ENCODE measurements at regions not wholly inside any gene's neighbourhood (a gene's known extent, or its start where the extent isn't known, plus 50 kb on each side); places are given as distances from the start of the nearest gene placed in this dataset.
"Not testable (repeated sequence)": the region's sequence is repeated elsewhere in the genome, so short reads cannot be mapped to it uniquely, and the experiment has no call there.

DNA sequence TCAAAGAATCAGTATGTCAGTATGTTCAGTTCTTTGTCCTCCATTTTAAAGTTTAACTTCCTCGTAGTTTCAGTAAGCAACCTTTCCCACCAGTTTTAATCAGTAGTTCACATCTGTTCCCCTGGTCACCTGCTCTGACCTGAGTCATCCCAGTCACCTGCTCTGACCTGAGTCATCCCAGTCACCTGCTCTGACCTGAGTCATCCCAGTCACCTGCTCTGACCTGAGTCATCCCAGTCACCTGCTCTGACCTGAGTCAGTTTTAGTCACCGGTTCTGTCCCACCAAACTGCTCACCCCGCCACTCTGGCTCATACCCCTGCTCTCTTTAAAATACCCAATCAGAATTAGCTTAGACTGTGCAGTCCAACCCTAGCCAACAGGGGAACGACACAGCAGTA is 180.1 kb upstream of the CNTN6 start:
- DNase-seq (ENCODE audit: low read depth in 4 of 4, low spot score in 1 of 4): not testable (repeated sequence)

DNA sequence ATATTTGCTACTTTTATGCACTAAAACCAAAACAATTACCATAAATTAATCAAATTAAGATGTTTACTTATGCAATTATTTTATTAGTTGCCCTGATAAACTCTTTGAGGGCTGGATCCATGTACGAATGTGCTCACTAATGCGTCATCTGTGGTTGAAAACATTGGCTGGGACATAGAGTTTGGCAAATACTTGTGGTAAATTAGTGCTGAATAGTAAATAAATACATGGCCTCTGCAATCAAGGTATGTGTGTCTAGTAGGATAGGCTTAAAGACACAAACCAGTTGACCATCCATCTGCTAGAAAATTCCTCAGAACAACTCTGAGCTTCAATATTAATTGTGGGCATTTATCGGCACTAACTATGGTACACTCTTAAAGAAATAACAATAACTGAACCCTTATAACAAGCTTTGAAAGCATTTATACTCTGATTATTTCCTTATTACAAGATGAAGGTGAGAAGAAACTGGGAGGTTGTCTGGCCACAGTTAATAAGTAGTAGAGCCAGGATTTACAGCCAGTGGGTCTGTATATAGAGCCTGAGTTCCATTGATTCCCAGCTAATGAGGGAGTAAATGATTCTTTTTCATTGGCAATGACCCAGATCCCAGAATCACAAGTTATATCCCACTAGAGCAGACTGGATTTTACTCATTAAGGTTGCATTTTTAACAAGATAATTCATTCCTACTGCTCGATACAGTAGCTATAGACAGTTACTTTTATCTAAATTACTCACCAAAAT is 169.5 kb upstream of the CNTN6 start:
- no peak for DNase-seq (ENCODE audit: low read depth in 4 of 4, low spot score in 1 of 4)

DNA sequence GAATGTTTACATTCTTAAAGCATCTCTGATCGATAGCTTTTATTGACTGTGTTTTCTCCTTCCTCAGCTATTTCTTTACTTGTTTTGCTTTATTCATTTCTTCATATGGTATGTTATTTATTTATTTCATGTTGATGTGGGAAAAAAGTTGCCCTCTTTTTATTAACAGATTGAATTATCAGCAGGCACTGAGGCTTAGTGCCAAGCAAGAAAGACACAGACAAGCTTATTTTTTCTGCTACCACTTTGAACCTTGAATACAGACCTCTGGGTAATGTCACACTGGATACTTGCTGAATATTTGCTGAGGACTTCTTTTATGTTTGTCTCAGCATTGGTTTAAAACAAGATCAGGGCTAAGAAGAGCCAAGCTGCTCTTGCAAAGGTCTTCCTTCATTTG is 162.0 kb upstream of the CNTN6 start:
- DNase-seq (ENCODE audit: low read depth in 4 of 4, low spot score in 1 of 4): no peak

DNA sequence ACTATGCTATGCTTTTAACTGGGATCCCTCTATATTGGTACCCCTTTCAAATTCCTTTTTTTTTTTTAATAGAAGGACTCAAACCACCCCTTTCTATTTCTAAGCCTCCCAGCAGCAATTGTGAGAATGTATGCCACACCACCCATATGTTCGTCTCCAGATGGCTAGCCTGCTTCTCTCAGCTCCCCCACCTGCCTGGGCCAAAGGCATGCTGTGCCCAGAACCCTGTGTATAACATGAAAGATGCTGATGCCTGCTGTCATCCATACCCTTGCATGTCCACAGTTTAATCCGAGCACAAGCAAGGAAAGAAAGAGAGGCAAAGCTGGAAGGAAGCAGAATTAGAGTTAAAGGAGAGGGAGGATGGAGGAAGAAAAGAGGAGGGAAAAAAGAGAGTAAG is 159.5 kb upstream of the CNTN6 start:
- DNase-seq (ENCODE audit: low read depth in 4 of 4, low spot score in 1 of 4): no peak

DNA sequence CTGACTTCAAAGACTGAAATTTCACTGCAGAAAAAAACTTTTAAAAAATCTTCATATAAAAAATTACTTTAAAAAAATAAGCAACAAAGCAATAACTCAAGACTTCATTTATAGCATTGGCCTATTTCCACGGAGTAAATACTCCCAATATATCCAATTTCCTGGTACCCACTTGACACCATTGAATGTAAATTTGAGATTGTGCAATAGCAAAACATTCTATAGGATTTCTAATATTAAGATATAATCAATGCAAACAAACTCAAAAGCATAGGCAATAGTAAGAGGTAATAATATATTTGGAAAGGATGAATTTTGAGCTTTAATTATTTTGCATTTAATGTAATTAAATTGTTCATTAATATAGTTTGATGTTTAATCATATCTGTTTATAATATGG is 148.0 kb upstream of the CNTN6 start:
- DNase-seq (ENCODE audit: low read depth in 4 of 4, low spot score in 1 of 4): no peak

DNA sequence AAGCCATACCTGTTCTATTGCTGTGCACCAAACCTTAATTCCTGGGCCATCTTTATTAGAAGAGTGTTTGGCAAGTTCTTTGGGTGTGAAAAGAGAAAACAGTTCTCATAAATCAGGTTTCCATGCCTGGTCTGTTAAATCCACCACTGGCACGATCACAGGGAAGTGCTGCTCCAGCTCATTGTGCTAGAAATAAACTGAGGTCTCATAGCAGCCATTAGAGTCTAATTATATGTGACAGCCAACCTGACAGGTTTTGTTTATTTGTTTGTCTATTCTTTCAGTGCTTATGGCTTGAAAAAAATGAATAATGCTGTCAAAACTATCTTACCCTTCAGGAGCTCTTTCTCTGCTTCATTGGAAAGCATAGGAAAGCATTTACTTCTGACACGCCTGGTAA is 147.1 kb upstream of the CNTN6 start:
- DNase-seq (ENCODE audit: low read depth in 4 of 4, low spot score in 1 of 4): no peak

DNA sequence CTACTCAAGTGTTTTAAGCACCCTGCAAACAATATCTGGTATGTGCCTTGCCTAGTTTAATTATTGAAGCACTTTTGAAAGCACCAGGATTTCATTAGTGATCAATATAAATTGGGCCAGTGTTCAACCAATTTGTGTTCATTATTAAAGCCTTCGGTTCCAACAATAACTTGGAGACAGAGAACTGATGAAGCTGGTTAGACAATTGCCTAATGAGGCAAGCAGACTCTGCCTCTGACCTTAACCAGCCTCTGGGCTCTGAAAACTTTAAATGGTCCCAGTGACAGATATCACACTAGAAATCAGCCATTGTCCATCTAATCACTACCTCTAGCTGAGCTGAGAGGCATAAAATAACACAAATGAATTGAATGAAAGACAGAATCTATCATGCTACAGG is 139.9 kb upstream of the CNTN6 start:
- DNase-seq (ENCODE audit: low read depth in 4 of 4, low spot score in 1 of 4): no peak

DNA sequence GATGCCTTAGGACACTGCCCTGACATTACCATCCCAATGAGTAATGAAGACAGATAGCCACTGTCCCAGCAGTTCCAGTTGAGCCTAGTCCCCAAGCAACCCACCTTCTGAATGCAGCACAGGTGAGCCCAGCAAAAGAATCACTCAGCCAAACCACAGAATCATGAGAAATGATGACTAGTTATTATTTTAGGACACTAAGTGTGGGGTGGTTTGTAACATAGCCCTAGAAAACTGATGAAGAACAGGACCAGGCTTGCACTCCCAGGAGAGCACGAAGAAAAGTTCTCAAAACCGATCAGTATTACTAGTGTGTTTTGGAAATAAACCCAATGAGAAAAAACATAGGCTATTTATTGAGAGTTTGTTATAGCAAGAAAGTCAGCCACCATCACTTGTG is 129.6 kb upstream of the CNTN6 start:
- no peak for DNase-seq (ENCODE audit: low read depth in 4 of 4, low spot score in 1 of 4)

DNA sequence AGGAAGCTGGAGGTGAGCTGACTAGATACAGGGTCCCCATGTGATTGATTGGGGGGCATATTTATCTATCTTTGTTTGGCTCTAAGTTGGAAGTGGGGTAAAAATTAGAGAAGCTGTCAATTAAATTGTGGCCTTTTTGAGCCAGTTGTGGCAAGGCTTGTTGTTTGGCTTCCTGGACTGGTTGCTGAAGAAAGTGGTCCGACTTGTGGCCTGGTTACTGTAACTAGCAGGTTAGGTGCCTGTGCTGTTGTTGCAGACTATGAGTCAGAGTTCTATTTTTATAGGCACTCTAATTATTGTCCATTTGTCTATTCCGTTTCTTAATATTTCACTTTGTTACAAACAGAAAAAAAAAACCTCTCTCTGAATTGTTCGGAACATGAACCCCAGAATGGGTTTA is 129.1 kb upstream of the CNTN6 start:
- no peak for DNase-seq (ENCODE audit: low read depth in 4 of 4, low spot score in 1 of 4)

DNA sequence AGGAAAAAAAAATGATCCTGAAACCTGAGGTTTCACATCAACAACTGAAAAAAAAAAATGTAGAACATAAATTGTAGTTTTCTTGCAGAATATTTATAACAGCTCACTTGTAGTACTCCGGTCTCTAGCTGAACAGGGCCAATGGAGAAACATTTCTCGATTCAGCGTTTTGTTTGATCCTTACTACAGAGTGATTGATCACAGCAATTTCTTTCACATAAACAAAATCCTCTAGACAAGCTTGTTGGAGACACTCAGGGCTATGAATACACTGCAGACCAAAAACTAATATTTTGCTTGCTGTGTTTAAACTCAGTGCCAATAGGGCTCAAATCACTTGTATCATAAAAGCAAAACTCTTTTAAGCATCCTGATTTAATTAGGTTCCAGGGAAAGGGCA is 127.0 kb upstream of the CNTN6 start:
- DNase-seq (ENCODE audit: low read depth in 4 of 4, low spot score in 1 of 4): no peak

DNA sequence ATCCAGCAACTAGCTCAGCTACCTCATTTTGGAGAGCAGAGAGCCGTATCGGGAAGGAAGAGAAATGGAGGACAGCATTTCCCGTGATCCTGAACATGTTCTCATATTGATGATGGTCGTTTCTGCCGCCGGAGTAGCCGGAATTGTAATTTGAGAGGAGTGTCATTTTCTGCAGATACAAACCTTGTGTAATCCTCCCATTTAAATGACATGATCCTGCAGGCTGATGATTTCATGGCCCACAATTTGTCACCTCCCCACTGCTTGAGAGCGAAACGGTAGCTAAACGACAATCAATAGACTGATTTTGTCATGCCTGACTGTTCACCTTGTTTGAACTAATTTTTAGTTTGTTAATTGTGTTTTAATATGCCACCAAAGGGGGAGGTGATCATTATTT is 126.5 kb upstream of the CNTN6 start:
- no peak for DNase-seq (ENCODE audit: low read depth in 4 of 4, low spot score in 1 of 4)

DNA sequence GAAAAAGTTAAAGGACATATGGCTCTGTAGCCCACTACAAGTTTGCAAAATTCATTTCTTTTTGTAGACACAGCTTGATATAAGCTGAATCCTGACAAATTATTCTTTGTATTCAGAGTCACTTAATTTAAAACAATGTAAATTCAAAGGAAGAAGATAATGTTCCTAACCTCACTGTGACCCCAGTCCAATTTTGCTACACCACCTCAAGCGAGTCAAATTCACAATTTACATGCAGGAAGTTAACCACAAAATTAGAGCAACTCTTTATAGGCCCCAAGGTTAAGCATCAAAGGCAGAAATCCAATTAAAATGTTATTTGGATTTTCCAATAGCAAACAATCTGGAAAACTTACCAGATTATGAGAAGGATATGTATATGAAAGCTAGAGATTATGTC is 119.5 kb upstream of the CNTN6 start:
- no peak for DNase-seq (ENCODE audit: low read depth in 4 of 4, low spot score in 1 of 4)

DNA sequence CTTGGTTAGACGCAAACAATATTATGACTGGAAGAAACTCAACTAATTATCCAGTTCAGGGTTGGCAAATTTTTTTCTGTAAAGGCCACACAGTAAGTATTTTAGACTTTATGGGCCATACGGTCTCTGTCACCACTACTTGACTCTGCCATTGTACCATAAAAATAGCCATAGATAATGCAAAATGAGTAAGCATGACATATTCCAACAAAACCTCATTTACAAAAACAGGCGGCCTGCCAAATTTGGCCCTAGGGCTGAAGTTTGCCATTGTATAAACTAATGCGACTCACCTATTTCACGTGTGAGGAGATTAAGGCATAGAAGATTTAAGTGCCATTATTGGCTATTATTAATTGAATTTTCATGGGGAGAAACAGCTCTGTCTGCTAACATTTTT is 116.8 kb upstream of the CNTN6 start:
- DNase-seq (ENCODE audit: low read depth in 4 of 4, low spot score in 1 of 4): no peak

DNA sequence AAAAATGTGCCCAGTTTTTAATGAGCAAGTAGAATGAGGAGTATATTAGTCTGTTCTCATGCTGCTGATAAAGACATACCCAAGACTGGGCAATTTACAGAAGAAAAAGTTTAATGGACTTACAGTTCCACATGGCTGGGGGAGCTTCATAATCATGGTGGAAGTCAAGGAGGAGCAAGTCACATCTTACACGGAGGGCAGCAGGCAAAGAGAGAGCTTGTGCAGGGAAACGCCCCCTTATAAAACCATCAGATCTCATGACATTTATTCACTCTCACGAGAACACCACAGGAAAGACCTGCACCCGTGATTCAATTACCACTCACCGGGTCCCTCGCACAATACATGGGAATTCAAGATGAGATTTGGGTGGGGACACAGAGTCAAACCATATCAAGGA is 111.7 kb upstream of the CNTN6 start:
- no peak for DNase-seq (ENCODE audit: low read depth in 4 of 4, low spot score in 1 of 4)

DNA sequence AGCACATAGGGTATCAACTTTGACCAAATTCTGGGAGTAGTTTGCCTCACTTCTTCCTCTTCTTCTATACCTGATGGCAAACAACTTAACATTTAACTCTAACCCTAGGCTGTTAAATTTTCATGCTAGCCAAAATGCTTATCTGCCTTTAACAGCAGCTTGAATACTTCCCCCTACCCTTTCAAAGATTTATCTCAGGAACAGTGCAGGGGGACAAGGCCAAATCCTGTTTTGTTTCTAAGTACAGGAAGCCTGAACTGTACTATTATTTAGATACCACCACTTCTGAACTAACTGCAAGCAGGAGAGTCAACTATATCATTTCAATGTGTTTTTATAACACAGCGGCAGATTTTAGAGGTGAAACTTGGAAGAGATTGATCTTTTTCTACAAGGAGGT is 104.0 kb upstream of the CNTN6 start:
- DNase-seq (ENCODE audit: low read depth in 4 of 4, low spot score in 1 of 4): no peak

DNA sequence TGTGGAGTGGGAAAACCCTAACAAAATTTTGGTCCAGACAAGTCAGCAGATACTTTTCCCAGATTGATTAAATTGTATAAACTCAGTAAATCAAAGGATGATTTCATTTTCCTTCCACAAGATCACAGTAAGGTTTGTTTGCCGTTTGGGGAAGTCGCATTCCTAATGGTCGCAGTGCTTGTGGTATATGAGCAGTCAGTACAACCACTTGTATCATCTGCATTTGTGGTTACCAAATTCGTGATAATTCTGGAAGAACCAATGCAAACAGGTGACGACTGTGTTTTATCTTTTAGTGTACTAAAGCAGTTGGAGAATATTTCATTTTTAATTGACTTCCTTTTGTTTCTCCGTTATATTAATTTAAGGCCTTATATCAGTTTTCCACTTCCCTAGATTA is 100.0 kb upstream of the CNTN6 start:
- DNase-seq (ENCODE audit: low read depth in 4 of 4, low spot score in 1 of 4): no peak

DNA sequence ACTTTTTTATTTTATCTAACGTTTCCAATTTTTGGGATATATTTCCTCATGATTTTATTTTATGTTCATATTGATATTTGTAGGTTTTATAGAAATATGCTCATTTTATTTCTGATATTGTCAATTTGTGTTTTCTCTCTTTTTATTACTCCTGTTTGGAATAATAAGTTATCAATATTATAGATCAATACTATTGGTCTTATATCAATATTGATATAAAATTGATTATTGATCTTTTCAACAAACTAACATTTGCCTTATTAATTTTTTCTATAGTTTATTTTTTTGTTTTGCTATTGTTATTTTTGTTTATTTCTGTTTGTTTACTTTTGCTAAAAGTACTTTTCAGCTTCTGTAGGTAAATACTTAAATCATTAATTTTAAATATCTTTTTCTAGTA is 90.8 kb upstream of the CNTN6 start:
- no peak for DNase-seq (ENCODE audit: low read depth in 4 of 4, low spot score in 1 of 4)

DNA sequence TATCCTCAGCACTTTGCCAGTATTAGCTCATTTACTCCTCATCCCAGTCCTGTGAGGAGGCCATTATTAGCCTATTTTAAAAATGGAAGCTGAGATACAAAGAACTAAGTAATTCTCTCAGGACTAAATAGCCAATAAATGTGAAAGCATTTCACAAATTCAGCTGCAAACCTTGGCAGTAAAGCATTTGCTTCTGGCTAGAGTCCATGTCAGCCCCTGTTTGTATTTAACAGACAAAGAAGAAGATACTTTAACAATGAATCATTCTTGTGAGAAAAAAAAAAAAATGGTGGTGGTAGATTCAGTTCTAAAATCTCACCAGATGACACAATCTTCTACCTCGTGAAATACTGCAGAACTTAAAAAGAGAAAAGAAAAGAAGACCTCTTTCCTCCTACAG is 85.0 kb upstream of the CNTN6 start:
- DNase-seq (ENCODE audit: low read depth in 4 of 4, low spot score in 1 of 4): no peak

DNA sequence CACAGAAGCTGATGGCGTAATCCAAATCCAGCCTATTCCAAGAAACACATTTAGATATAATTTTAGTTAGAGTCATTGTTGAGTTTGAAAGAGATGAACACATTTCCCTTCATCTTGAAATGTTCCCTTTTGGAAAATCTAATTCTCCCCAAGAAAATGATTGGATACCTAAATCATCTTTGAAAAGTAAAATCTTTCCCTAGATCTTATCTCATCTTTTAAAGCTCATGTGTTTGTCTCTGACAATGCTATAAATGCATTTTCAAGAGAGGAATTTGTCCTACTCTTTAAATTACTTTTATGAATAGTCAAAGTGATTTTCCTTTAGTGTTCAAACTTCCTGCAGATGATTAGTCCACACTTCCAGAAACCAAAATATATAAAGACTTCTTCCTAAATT is 82.6 kb upstream of the CNTN6 start:
- DNase-seq (ENCODE audit: low read depth in 4 of 4, low spot score in 1 of 4): no peak

DNA sequence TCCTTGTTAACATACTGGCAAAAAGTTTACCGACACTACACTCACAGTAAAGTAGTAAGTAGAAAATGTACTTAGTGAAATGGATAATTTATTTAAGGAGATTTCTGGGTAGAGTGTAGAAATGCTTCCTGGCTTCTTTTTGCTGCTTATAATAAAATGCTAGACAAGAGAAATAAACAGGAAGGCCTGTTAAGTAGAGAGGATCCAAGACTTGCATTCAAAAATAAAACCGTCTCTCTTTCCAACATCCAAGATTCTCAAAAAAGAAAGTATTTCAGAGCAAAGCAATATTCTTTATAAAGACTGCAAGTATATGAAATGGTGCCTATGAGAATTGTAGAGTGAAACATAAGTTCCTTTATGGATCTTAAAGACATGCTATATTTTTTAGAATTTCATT is 77.0 kb upstream of the CNTN6 start:
- no peak for DNase-seq (ENCODE audit: low read depth in 4 of 4, low spot score in 1 of 4)

DNA sequence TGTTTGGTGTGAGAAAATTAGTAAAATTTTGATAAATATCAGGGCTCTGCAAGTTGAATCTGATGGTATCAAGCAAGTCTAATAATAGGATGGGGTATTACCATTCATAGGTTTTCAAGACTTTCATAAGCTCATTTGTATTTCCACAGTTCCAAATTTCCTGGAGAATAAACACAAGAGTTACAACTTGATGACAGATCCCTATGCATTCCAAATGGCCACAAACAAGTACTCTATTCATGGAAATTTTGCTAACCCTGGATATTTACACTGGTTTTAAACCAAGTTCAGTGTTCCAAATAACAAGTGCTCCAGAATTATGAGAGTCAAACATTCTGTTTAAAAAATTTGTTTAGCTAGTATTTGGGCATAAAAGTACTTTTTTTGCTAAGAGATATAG is 75.0 kb upstream of the CNTN6 start:
- DNase-seq (ENCODE audit: low read depth in 4 of 4, low spot score in 1 of 4): no peak

DNA sequence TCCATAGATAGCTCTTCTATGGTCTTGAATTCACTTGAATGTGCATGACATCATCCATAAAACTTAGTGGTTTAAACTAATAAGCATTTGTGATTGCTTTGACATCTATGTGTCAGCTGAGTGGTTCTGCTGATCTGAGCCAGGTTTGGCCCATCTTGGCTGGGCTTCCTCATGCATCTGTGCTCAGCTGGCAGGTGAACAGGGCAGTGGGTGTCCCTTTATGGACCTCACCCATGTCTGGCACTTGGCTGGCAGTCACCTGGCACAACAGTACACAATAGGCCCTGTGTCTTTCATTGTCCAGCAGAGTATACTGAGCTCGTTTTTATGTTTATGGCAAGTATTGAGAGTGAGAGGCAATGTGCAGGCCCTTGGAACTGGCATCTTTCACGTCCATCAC is 73.7 kb upstream of the CNTN6 start:
- no peak for DNase-seq (ENCODE audit: low read depth in 4 of 4, low spot score in 1 of 4)

DNA sequence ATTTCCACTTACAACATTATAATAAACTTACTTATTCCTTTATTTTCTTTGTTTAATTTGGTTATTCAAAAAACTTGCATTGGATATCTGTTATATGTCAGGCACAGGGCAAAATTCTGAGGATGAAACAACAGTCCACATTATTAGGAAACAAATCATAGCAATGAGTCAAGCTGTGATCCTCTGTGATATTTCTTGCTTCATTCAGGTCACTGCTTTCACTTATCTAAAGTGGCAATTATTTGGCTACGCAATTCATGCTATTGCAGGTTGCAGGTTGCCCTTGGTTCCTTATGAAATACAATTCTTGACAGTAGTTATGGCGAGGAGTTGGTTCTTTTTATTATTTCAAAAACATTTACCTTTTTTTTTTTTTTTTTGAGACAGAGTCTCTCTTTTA is 66.4 kb upstream of the CNTN6 start:
- DNase-seq (ENCODE audit: low read depth in 4 of 4, low spot score in 1 of 4): no peak

Data from stimulated activated CD4-positive, alpha-beta T cell treated with anti-CD3 and anti-CD28 coated beads, Interleukin-1b, Interleukin-23, amount 100 ng/mL, for 24 hours (primary cell).